Neural progenitor cell (in vitro differentiated cells): ENCODE measurements at regions not wholly inside any gene's neighbourhood (a gene's known extent, or its start where the extent isn't known, plus 50 kb on each side); places are given as distances from the start of the nearest gene placed in this dataset.

Source experiments
- CTCF ChIP-seq: fragments of 200-600 bp; sonication (generic); IDR thresholded peaks from 2 replicates; pipeline ENCODE4 v1.5.1; 2017; ENCODE audit warnings: antibody characterized with exemption, mild to moderate bottlenecking
- EZH2 ChIP-seq: fragments of 200-600 bp; sonication (generic); IDR thresholded peaks from 2 replicates; pipeline ENCODE4 v1.6.1; 2017; ENCODE audit warnings: antibody characterized with exemption, mild to moderate bottlenecking, moderate library complexity

- TF ChIP-seq EZH2 (no peak), CTCF (no peak)
Observed at GRCh38 chr4:181420950-181421349, 822.3 kb upstream of the TENM3 start.
